AG04450 (cell line): ENCODE measurements at regions not wholly inside any gene's neighbourhood (a gene's known extent, or its start where the extent isn't known, plus 50 kb on each side); places are given as distances from the start of the nearest gene placed in this dataset.

ENCODE experiments used
- CTCF ChIA-PET: fragments of 300-600, 350-600 bp; formaldehyde crosslinking; extraction: SDS; loops from one replicate; lab custom pipeline; 2022; ENCODE audit warnings: antibody characterized with exemption, inconsistent platforms; lab: Charles Lee
- POLR2A ChIA-PET: fragments of 350-600 bp; formaldehyde crosslinking; extraction: SDS; loops from one replicate; lab custom pipeline; 2021; ENCODE audit warnings: antibody characterized with exemption, inconsistent platforms; lab: Yijun Ruan, JAX
- DNase-seq: peaks from one replicate; pipeline ENCODE4 v3.0.0-alpha.2; 2011; ENCODE audit warnings: low read depth, low spot score
- H3K27ac ChIP-seq: one replicate; pipeline ENCODE4 v1.5.1; 2012; ENCODE audit warnings: low read depth, low read length, control low read depth
- H3K27me3 ChIP-seq: one replicate; pipeline ENCODE4 v1.6.0; 2012; ENCODE audit warnings: low read length; ENCODE audit not compliant: control insufficient read depth, insufficient read depth
- H3K4me3 ChIP-seq: 2 replicates; pipeline ENCODE4 v1.5.1; 2011; ENCODE audit warnings: mild to moderate bottlenecking, low read depth, low read length, control low read depth
- H3K9me3 ChIP-seq: 2 replicates; pipeline ENCODE4 v1.5.1; 2012; ENCODE audit warnings: low read length; ENCODE audit not compliant: control insufficient read depth, insufficient read depth
- CTCF ChIP-seq: IDR thresholded peaks from 2 replicates; pipeline ENCODE4 v1.5.1; 2011; ENCODE audit warnings: low read depth, low read length, control low read depth, inconsistent platforms

GRCh38 chr2:194155431-194155830, 1501.6 kb upstream of the SLC39A10 start:
- Histone ChIP-seq H3K27ac (no peak overlapping the region), H3K9me3 (peaks cover 7% of the 10 kb centered on the region; the same call in 1 of the 2 replicates), H3K27me3 (no peaks in the 10 kb centered on the region), H3K4me3 (no peak overlapping the region)
- ChIA-PET CTCF (no interaction called here), POLR2A (no interaction called here)
- no peak for TF ChIP-seq CTCF
- DNase-seq, result no peak

- Histone ChIP-seq H3K4me3 (no peak overlapping the region), H3K27ac (no peak overlapping the region), H3K27me3 (no peaks in the 10 kb centered on the region), H3K9me3 (peaks cover 15% of the 10 kb centered on the region; the same call in 1 of the 2 replicates)
- no peak for DNase-seq
- no peak for TF ChIP-seq CTCF
- ChIA-PET CTCF (no interaction called here), POLR2A (no interaction called here)
Measured at GRCh38 chr2:194151231-194151630, 1505.8 kb upstream of the SLC39A10 start.

GRCh38 chr2:194135463-194135862, 1521.6 kb upstream of the SLC39A10 start:
- TF ChIP-seq CTCF, result no peak
- Histone ChIP-seq H3K27me3 (no peaks in the 10 kb centered on the region), H3K27ac (no peak overlapping the region), H3K4me3 (no peak overlapping the region), H3K9me3 (peaks cover 4% of the 10 kb centered on the region)
- CTCF ChIA-PET, result no interaction called here
- no peak for DNase-seq
- POLR2A ChIA-PET, result no interaction called here

GRCh38 chr2:194128810-194129209, 1528.2 kb upstream of the SLC39A10 start:
- Histone ChIP-seq H3K4me3 (no peak overlapping the region), H3K27me3 (no peaks in the 10 kb centered on the region), H3K27ac (no peak overlapping the region), H3K9me3 (peaks cover 16% of the 10 kb centered on the region)
- POLR2A ChIA-PET, result no interaction called here
- TF ChIP-seq CTCF, result no peak
- no peak for DNase-seq
- CTCF ChIA-PET, result no interaction called here

- POLR2A ChIA-PET, result no interaction called here
- Histone ChIP-seq H3K9me3 (peaks cover 20% of the 10 kb centered on the region), H3K4me3 (no peak overlapping the region), H3K27me3 (no peaks in the 10 kb centered on the region), H3K27ac (no peak overlapping the region)
- TF ChIP-seq CTCF, result no peak
- no peak for DNase-seq
- CTCF ChIA-PET, result no interaction called here
Measured at GRCh38 chr2:194126418-194126817, 1530.6 kb upstream of the SLC39A10 start.
